Smooth muscle cell (in vitro differentiated cells): ENCODE measurements at regions not wholly inside any gene's neighbourhood (a gene's known extent, or its start where the extent isn't known, plus 50 kb on each side); places are given as distances from the start of the nearest gene placed in this dataset.
A peak's percentile ranks its signal among the peaks of the same experiment; 100 is the strongest.

Experiments used
- DNase-seq: peaks from one replicate; lab custom pipeline; 2025; ENCODE audit not compliant: unreplicated experiment; lab: John Stamatoyannopoulos, UW
- H2AFZ ChIP-seq: fragments of 200-600 bp; sonication (generic); 2 replicates; pipeline ENCODE4 v1.6.0; 2016; ENCODE audit warnings: antibody characterized with exemption, low read depth, mild to moderate bottlenecking
- H3F3A ChIP-seq: fragments of 200-600 bp; sonication (generic); 2 replicates; pipeline ENCODE4 v1.6.0; 2017; ENCODE audit warnings: antibody characterized with exemption, low read depth
- H3K27ac ChIP-seq: fragments of 200-600 bp; sonication (generic); 2 replicates; pipeline ENCODE4 v1.5.1; 2016; ENCODE audit warnings: low read depth, mild to moderate bottlenecking
- H3K27me3 ChIP-seq: fragments of 200-600 bp; sonication (generic); 2 replicates; pipeline ENCODE4 v1.6.1; 2016; ENCODE audit warnings: low read depth, mild to moderate bottlenecking
- H3K36me3 ChIP-seq: fragments of 200-600 bp; sonication (generic); 2 replicates; pipeline ENCODE4 v1.5.1; 2016; ENCODE audit warnings: low read depth
- H3K4me1 ChIP-seq: fragments of 200-600 bp; sonication (generic); 2 replicates; pipeline ENCODE4 v1.5.1; 2016; ENCODE audit warnings: low read depth
- H3K4me2 ChIP-seq: fragments of 200-600 bp; sonication (generic); 2 replicates; pipeline ENCODE4 v1.6.0; 2016; ENCODE audit warnings: mild to moderate bottlenecking
- H3K4me3 ChIP-seq: fragments of 200-600 bp; sonication (generic); 2 replicates; pipeline ENCODE4 v1.5.1; 2016; ENCODE audit warnings: mild to moderate bottlenecking
- H3K79me2 ChIP-seq: fragments of 200-600 bp; sonication (generic); 2 replicates; pipeline ENCODE4 v1.6.0; 2016; ENCODE audit warnings: low read depth, mild to moderate bottlenecking
- H3K9ac ChIP-seq: fragments of 200-600 bp; sonication (generic); 2 replicates; pipeline ENCODE4 v1.6.0; 2016; ENCODE audit warnings: low read depth
- H3K9me3 ChIP-seq: fragments of 200-600 bp; sonication (generic); replicated peaks from 2 replicates; pipeline ENCODE4 v1.5.1; 2016; ENCODE audit warnings: low read depth
- H4K20me1 ChIP-seq: fragments of 200-600 bp; sonication (generic); 2 replicates; pipeline ENCODE4 v1.6.0; 2016; ENCODE audit warnings: low read depth
- CTCF ChIP-seq: fragments of 200-600 bp; sonication (generic); IDR thresholded peaks from 2 replicates; pipeline ENCODE4 v1.5.1; 2017; ENCODE audit warnings: borderline replicate concordance, mild to moderate bottlenecking, antibody characterized with exemption; ENCODE audit not compliant: insufficient read depth, poor library complexity, severe bottlenecking
- WGBS: methylation state at CpG from one replicate; pipeline ENCODE4 v1.1.7; 2016; ENCODE audit warnings: low lambda C conversion rate; 5-methylcytosine and 5-hydroxymethylcytosine counted together

GRCh38 chr12:89893972-89894706 is 185.5 kb upstream of the ATP2B1 start:
- Histone ChIP-seq H3K27ac (no peak overlapping the region), H3K4me2 (peak overlapping the region; percentile 26), H3F3A (no peaks in the 10 kb centered on the region), H3K4me3 (no peak overlapping the region), H3K9ac (no peak overlapping the region), H4K20me1 (no peaks in the 10 kb centered on the region), H3K79me2 (no peaks in the 10 kb centered on the region), H3K36me3 (no peaks in the 10 kb centered on the region), H3K4me1 (peaks cover 17% of the 10 kb centered on the region), H2AFZ (no peak overlapping the region), H3K9me3 (no peaks in the 10 kb centered on the region), H3K27me3 (no peaks in the 10 kb centered on the region)
- no peak for DNase-seq
- 71% methylated on average over 1 of the region's 1 CpG for whole genome bisulfite sequencing
- no peak for TF ChIP-seq CTCF

DNA sequence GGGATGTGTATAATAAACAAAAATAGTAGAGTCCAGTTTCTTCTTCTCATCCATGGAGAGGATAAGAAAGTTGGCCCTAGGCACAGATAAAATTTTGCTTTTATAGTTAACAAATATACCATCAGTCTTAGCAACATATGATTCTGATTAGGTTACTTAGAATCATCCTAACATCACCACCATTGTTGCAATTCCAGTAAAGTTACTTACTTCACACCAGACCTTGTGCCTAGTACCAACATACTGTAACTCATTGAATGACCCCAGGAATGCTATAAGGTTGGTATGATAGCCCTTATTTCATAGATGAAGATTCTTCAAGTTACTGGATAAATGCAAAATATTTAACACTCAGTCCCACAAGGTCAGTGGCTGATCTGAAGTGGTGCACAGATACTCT is 183.8 kb upstream of the ATP2B1 start:
- DNase-seq = no peak
- H3K79me2 ChIP-seq = no peaks in the 10 kb centered on the region
- H3K4me3 ChIP-seq = no peak overlapping the region
- H3F3A ChIP-seq = no peaks in the 10 kb centered on the region
- no peak overlapping the region for H3K9ac ChIP-seq
- no peaks in the 10 kb centered on the region for H3K9me3 ChIP-seq
- no peak overlapping the region for H2AFZ ChIP-seq
- H3K27ac ChIP-seq = no peak overlapping the region
- no peak for TF ChIP-seq CTCF
- no peaks in the 10 kb centered on the region for H4K20me1 ChIP-seq
- H3K4me1 ChIP-seq = peaks cover 7% of the 10 kb centered on the region
- H3K36me3 ChIP-seq = no peaks in the 10 kb centered on the region
- no peaks in the 10 kb centered on the region for H3K27me3 ChIP-seq
- H3K4me2 ChIP-seq = no peak overlapping the region

- no peak for TF ChIP-seq CTCF
- Histone ChIP-seq H3K9me3 (no peaks in the 10 kb centered on the region), H3K4me3 (no peak overlapping the region), H3K79me2 (no peaks in the 10 kb centered on the region), H3K27ac (no peak overlapping the region), H3K4me2 (no peak overlapping the region), H3K27me3 (no peaks in the 10 kb centered on the region), H3F3A (no peaks in the 10 kb centered on the region), H2AFZ (no peak overlapping the region), H4K20me1 (no peaks in the 10 kb centered on the region), H3K36me3 (no peaks in the 10 kb centered on the region), H3K9ac (no peak overlapping the region), H3K4me1 (peaks cover 7% of the 10 kb centered on the region)
- DNase-seq = no peak
These were observed 183.3 kb upstream of the ATP2B1 start for GRCh38 chr12:89891933-89892332.

- Histone ChIP-seq H3K36me3 (no peaks in the 10 kb centered on the region), H2AFZ (no peak overlapping the region), H3K4me2 (no peak overlapping the region), H3K9me3 (no peaks in the 10 kb centered on the region), H3K79me2 (no peaks in the 10 kb centered on the region), H3K27me3 (no peaks in the 10 kb centered on the region), H3F3A (peaks cover 5% of the 10 kb centered on the region), H4K20me1 (no peaks in the 10 kb centered on the region), H3K9ac (no peak overlapping the region), H3K4me3 (no peak overlapping the region), H3K27ac (no peak overlapping the region), H3K4me1 (peaks cover 16% of the 10 kb centered on the region)
- 68% methylated on average over 2 of the region's 2 CpGs for WGBS
- no peak for TF ChIP-seq CTCF
- no peak for DNase-seq
These were observed 181.5 kb upstream of the ATP2B1 start for GRCh38 chr12:89890161-89890560.
